HFFc6 (cell line): ENCODE measurements at regions not wholly inside any gene's neighbourhood (a gene's known extent, or its start where the extent isn't known, plus 50 kb on each side); places are given as distances from the start of the nearest gene placed in this dataset.

Experiments used
- DNase-seq: peaks from one replicate; pipeline ENCODE4 v3.0.0-alpha.2; 2018
- H3K27ac Mint-ChIP-seq: 2 replicates; pipeline ENCODE4 v1.8.0; 2020; ENCODE audit warnings: mild to moderate bottlenecking, mixed read lengths
- H3K27me3 Mint-ChIP-seq: 2 replicates; pipeline ENCODE4 v1.8.0; 2021; ENCODE audit warnings: mild to moderate bottlenecking, moderate library complexity, mixed read lengths; ENCODE audit not compliant: insufficient read depth
- H3K36me3 Mint-ChIP-seq: 2 replicates; pipeline ENCODE4 v1.8.0; 2021; ENCODE audit warnings: low read depth, mixed read lengths
- H3K4me1 Mint-ChIP-seq: 2 replicates; pipeline ENCODE4 v1.8.0; 2020; ENCODE audit warnings: low read depth, mixed read lengths
- H3K4me3 Mint-ChIP-seq: 2 replicates; pipeline ENCODE4 v1.8.0; 2020; ENCODE audit warnings: mild to moderate bottlenecking, moderate library complexity, mixed read lengths
- H3K9me3 Mint-ChIP-seq: 2 replicates; pipeline ENCODE4 v1.8.0; 2020; ENCODE audit warnings: mild to moderate bottlenecking, mixed read lengths
- CTCF ChIP-seq: fragments of 200-600 bp; sonication (generic); IDR thresholded peaks from 2 replicates; pipeline ENCODE4 v1.5.0; 2021; ENCODE audit warnings: antibody characterized with exemption, mild to moderate bottlenecking

- no peaks in the 10 kb centered on the region for H3K9me3 Mint-ChIP-seq
- no peak for TF ChIP-seq CTCF
- H3K4me1 Mint-ChIP-seq: peaks cover 37% of the 10 kb centered on the region
- peaks cover 5% of the 10 kb centered on the region; the same call in 1 of the 2 replicates for H3K27me3 Mint-ChIP-seq
- no peak for DNase-seq
- no peak overlapping the region for H3K27ac Mint-ChIP-seq
- no peak overlapping the region for H3K4me3 Mint-ChIP-seq
- no peaks in the 10 kb centered on the region for H3K36me3 Mint-ChIP-seq
Measured at GRCh38 chr1:43052786-43053439, 94.2 kb upstream of the SLC2A1 start.

GRCh38 chr1:43052322-43052721 lies 93.7 kb upstream of the SLC2A1 start:
- Mint-ChIP-seq H3K27ac (no peak overlapping the region), H3K36me3 (no peaks in the 10 kb centered on the region), H3K9me3 (no peaks in the 10 kb centered on the region), H3K4me3 (no peak overlapping the region), H3K27me3 (peaks cover 5% of the 10 kb centered on the region; the same call in 1 of the 2 replicates), H3K4me1 (peaks cover 31% of the 10 kb centered on the region)
- DNase-seq: no peak
- no peak for TF ChIP-seq CTCF

- H3K4me3 Mint-ChIP-seq: no peak overlapping the region
- DNase-seq: no peak
Measured at GRCh38 chr1:43049481-43049880, 90.8 kb upstream of the SLC2A1 start.

GRCh38 chr1:43048601-43049011 lies 89.9 kb upstream of the SLC2A1 start:
- DNase-seq: no peak
- H3K9me3 Mint-ChIP-seq: no peaks in the 10 kb centered on the region
- peaks cover 21% of the 10 kb centered on the region for H3K4me1 Mint-ChIP-seq
- no peak overlapping the region for H3K4me3 Mint-ChIP-seq
- no peak overlapping the region for H3K27ac Mint-ChIP-seq
- peaks cover 9% of the 10 kb centered on the region; the same call in 1 of the 2 replicates for H3K27me3 Mint-ChIP-seq
- H3K36me3 Mint-ChIP-seq: no peaks in the 10 kb centered on the region
- no peak for TF ChIP-seq CTCF

More at GRCh38 chr1:43049481-43049880, 90.8 kb upstream of the SLC2A1 start:
- TF ChIP-seq CTCF: no peak
- Mint-ChIP-seq H3K27me3 (peaks cover 9% of the 10 kb centered on the region; the same call in 1 of the 2 replicates), H3K36me3 (no peaks in the 10 kb centered on the region), H3K9me3 (no peaks in the 10 kb centered on the region), H3K4me1 (peaks cover 19% of the 10 kb centered on the region), H3K27ac (peak overlapping the region; percentile 9; the same call in 1 of the 2 replicates)

- no peak overlapping the region for H3K27ac Mint-ChIP-seq
- no peaks in the 10 kb centered on the region for H3K36me3 Mint-ChIP-seq
Measured at GRCh38 chr1:43047135-43047534, 88.5 kb upstream of the SLC2A1 start.

More at GRCh38 chr1:43047135-43047534, 88.5 kb upstream of the SLC2A1 start:
- Mint-ChIP-seq H3K4me1 (peaks cover 31% of the 10 kb centered on the region), H3K4me3 (no peak overlapping the region), H3K27me3 (peaks cover 12% of the 10 kb centered on the region; the same call in 1 of the 2 replicates), H3K9me3 (no peaks in the 10 kb centered on the region)
- no peak for DNase-seq
- no peak for TF ChIP-seq CTCF
